Stimulated activated CD8-positive, alpha-beta memory T cell treated with anti-CD3 and anti-CD28 coated beads, Interleukin-7, amount 100 ng/mL, for 48 hours (primary cell): ENCODE measurements at regions not wholly inside any gene's neighbourhood (a gene's known extent, or its start where the extent isn't known, plus 50 kb on each side); places are given as distances from the start of the nearest gene placed in this dataset.
"Not testable (repeated sequence)": the region's sequence is repeated elsewhere in the genome, so short reads cannot be mapped to it uniquely, and the experiment has no call there.

Source experiments
- DNase-seq, 2 donors: peaks; one replicate each; pipeline ENCODE4 v3.0.0-alpha.2; 2020; ENCODE audit warnings: low read depth in 1 of 2; ENCODE audit errors: extremely low read depth in 1 of 2

- DNase-seq = no peak
Observed at GRCh38 chr9:135305546-135306180, 173.9 kb upstream of the PPP1R26 start.

GRCh38 chr9:135306699-135307098, 172.9 kb upstream of the PPP1R26 start:
- DNase-seq = no peak

GRCh38 chr9:135307300-135307699, 172.3 kb upstream of the PPP1R26 start:
- no peak for DNase-seq

GRCh38 chr9:135307919-135308318, 171.7 kb upstream of the PPP1R26 start:
- DNase-seq = not testable (repeated sequence)

- DNase-seq = no peak
Observed at GRCh38 chr9:135308821-135309762, 170.5 kb upstream of the PPP1R26 start.

- no peak for DNase-seq
Observed at GRCh38 chr9:135309763-135310125, 169.8 kb upstream of the PPP1R26 start.

GRCh38 chr9:135310134-135310533, 169.4 kb upstream of the PPP1R26 start:
- DNase-seq = no peak

- no peak for DNase-seq
Observed at GRCh38 chr9:135315572-135315971, 164.0 kb upstream of the PPP1R26 start.

- DNase-seq = no peak
Observed at GRCh38 chr9:135320331-135320730, 159.3 kb upstream of the PPP1R26 start.

GRCh38 chr9:135320943-135321342, 158.6 kb upstream of the PPP1R26 start:
- no peak for DNase-seq

- DNase-seq = no peak
Observed at GRCh38 chr9:135321580-135321979, 158.0 kb upstream of the PPP1R26 start.

GRCh38 chr9:135324329-135324728, 155.3 kb upstream of the PPP1R26 start:
- DNase-seq = no peak

- no peak for DNase-seq
Observed at GRCh38 chr9:135326141-135326540, 153.4 kb upstream of the PPP1R26 start.

- DNase-seq = no peak
Observed at GRCh38 chr9:135326633-135327152, 152.9 kb upstream of the PPP1R26 start.

GRCh38 chr9:135328485-135329417, 150.8 kb upstream of the PPP1R26 start:
- DNase-seq = no peak

- no peak for DNase-seq
Observed at GRCh38 chr9:135329571-135330306, 149.8 kb upstream of the PPP1R26 start.

GRCh38 chr9:135330307-135330631, 149.3 kb upstream of the PPP1R26 start:
- DNase-seq = no peak

- DNase-seq = no peak
Observed at GRCh38 chr9:135330685-135331590, 148.6 kb upstream of the PPP1R26 start.

GRCh38 chr9:135332516-135332915, 147.1 kb upstream of the PPP1R26 start:
- DNase-seq = no peak
